Activated naive CD4-positive, alpha-beta T cell treated with anti-CD3 and anti-CD28 coated beads, Interleukin-2, amount 50 U/mL, for 72 hours (primary cell): ENCODE measurements at regions not wholly inside any gene's neighbourhood (a gene's known extent, or its start where the extent isn't known, plus 50 kb on each side); places are given as distances from the start of the nearest gene placed in this dataset.

Experiments used
- ATAC-seq, 2 donors: fragments of 150-1000 bp; cut with Tn5 transposase; 2 replicates each; pipeline ENCODE4 v1.10.0; 2021; ENCODE audit warnings: mild to moderate bottlenecking in 2 of 2, moderate library complexity in 2 of 2
- DNase-seq, 2 donors: peaks; one replicate each; pipeline ENCODE4 v3.0.0; 2021 to 2022; ENCODE audit warnings: low spot score in 2 of 2
- H3K27ac Mint-ChIP-seq, 2 donors: one replicate each; pipeline ENCODE4 v1.8.0; 2022; ENCODE audit warnings: mild to moderate bottlenecking in 2 of 2, mixed read lengths in 2 of 2
- H3K36me3 Mint-ChIP-seq, 2 donors: one replicate each; pipeline ENCODE4 v1.8.0; 2022; ENCODE audit warnings: mixed read lengths in 2 of 2
- H3K9me3 Mint-ChIP-seq, 2 donors: one replicate each; pipeline ENCODE4 v1.8.0; 2022; ENCODE audit warnings: mixed read lengths in 2 of 2

DNA sequence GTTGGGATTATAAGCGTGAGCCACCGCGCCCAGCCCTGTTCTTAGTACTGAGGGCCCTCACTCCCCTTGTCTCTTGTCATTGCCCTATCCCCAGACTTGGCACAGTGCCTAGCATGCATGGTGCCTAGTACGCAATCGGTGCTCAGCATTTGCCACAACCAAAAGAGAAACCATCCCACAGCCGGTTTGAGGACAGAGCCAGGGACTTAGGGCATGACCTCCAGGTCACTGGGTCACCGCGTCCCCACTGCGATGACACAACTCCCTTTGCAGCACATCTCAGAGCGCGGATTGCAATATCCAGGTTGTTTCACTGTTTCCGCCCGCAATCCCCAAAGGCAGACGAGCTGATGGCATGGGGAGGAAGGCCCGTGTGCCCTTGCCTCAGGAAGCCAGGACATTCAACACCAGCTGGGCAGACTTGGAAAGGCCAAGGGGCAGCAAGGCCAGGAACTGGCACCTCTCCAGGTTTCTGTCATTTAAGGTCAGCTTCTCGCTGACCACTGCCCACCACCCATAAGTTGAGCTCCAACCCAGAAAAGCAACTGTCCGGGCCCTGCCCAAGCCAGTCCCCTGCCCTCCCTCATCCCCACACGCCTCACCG lies 274.5 kb downstream of the MRTFB start:
- ATAC-seq (no peak), DNase-seq (no peak)
- Mint-ChIP-seq H3K27ac (no peak overlapping the region), H3K36me3 (peaks cover 12 to 15% of the 10 kb centered on the region in 2 donors), H3K9me3 (peaks cover 15 to 19% of the 10 kb centered on the region in 2 donors)

DNA sequence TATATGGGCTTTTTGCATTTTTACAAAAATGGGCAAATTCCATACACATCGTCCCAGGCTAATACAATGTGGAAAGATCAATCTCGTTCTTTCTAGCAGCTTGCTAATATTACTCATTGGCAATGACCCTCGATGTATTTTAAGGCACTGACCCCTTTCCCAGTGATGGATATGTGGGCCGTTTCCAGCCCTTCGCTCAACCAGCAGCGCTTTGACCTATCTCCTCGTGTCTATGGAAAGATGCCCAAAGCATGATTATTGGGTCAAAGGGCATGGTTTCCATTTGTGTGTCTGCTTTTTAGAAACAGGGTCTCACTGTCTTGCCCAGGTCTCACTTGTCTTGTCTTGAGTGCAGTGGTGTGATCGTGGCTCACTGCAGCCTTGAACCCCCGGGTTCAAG lies 273.8 kb downstream of the MRTFB start:
- Mint-ChIP-seq H3K9me3 (peaks cover 15 to 23% of the 10 kb centered on the region in 2 donors), H3K36me3 (peaks cover 13 to 16% of the 10 kb centered on the region in 2 donors), H3K27ac (no peak overlapping the region)
- no peak for DNase-seq
- no peak for ATAC-seq

DNA sequence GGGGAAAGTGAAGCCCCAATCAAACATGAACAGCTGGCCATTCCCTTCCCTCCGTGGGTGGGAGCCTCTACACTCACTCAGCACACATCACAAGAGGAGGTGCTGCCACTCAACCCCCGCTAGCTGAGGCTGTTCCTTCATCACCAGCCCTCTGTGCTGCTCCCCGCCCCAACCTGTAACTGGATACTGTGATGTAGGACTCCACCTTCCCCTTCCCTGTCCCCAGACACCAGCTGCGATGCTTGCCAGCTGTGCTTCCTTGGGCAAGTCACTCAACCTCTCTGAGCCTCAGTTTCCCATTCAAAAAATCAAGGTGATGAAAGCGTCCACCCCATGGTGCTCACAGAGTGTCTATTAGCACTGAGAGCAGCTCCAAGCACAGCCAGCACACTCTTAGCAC lies 273.2 kb downstream of the MRTFB start:
- H3K9me3 Mint-ChIP-seq: peaks cover 15 to 27% of the 10 kb centered on the region in 2 donors
- H3K36me3 Mint-ChIP-seq: peaks cover 13 to 19% of the 10 kb centered on the region in 2 donors
- DNase-seq (no peak), ATAC-seq (no peak)
- H3K27ac Mint-ChIP-seq: no peak overlapping the region

DNA sequence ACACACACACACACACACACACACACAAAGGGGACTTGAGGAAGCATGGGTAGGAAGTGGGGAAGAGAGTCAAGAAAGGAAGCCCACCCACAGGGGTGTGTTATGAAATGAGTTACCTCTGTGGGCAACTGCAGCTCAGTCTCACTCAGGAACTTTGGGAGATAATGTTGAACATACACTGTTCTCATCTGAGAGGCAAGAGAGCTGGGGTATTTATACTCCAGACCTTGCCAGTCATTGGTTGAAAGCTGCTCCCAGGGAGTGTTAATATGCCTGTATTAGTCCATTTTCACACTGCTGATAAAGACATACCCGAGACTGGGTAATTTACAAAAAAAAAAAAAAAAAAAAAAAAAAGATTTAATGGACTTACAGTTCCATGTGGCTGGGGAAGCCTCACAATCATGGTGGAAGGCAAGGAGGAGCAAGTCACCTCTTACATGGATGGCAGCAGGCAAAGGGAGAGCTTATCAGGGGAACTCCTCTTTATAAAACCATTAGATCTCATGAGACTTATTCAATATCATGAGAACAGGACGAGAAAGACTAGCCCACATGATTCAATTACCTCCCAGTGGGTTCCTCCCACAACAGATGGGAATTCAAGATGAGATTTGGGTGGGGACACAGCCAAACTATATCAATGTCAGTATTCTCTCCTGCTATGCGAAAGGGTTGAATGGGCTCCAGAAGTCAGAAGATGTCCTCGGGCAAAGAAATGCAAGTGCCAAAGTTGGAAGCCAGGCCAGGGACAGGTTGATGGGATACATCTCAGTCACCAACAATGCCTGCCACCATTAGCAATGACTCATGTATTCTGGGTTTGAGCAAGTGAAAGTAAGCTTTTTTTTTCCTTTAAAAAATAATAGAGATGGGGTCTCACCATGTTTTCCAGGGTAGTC lies 270.5 kb downstream of the MRTFB start:
- no peak for ATAC-seq
- H3K36me3 Mint-ChIP-seq: peaks cover 13 to 17% of the 10 kb centered on the region in 2 donors
- H3K9me3 Mint-ChIP-seq: peaks cover 15 to 27% of the 10 kb centered on the region in 2 donors
- no peak for DNase-seq
- H3K27ac Mint-ChIP-seq: no peak overlapping the region

DNA sequence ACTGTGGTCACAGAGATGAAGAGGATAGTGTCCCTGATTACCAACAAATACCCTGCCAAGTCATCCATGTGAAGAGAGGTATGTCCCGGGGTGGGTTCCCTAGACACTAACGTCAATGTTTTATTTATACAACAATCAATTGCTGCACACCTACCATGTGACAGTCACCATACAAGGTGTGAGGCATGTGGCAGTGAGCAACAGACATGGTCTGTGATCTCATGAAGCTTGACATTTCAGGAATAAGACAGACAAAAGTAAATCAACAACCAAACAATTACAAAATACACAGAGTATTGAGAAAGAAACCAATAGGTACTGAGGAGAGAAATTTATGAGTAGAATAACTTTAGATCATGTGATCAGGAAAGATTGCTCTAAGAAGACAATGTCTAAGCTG lies 268.6 kb downstream of the MRTFB start:
- Mint-ChIP-seq H3K36me3 (peaks cover 11 to 13% of the 10 kb centered on the region in 2 donors), H3K27ac (no peak overlapping the region), H3K9me3 (peaks cover 17 to 22% of the 10 kb centered on the region in 2 donors)
- no peak for ATAC-seq
- no peak for DNase-seq

DNA sequence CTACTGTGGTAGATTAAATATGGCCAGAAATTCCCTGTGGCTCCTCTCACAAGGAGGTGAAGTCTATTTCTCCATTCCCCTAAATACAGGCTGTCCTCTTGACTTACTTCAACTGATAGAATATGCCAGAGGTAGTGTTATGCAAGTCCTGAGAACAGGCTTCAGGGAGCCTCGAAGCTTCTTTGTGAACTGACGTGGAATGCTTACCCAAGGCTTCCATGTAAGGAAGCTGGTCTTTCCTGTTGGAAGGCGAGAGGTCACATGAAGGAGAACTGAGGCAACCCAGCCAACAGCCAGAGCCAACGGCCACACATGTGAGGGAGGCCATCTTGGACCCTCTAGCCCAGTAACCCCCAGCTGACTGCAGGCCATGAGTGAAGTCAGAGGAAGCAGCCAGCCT lies 267.9 kb downstream of the MRTFB start:
- ATAC-seq (no peak), DNase-seq (no peak)
- H3K27ac Mint-ChIP-seq: no peak overlapping the region
- peaks cover 19 to 22% of the 10 kb centered on the region in 2 donors for H3K9me3 Mint-ChIP-seq
- H3K36me3 Mint-ChIP-seq: peaks cover 11 to 13% of the 10 kb centered on the region in 2 donors

DNA sequence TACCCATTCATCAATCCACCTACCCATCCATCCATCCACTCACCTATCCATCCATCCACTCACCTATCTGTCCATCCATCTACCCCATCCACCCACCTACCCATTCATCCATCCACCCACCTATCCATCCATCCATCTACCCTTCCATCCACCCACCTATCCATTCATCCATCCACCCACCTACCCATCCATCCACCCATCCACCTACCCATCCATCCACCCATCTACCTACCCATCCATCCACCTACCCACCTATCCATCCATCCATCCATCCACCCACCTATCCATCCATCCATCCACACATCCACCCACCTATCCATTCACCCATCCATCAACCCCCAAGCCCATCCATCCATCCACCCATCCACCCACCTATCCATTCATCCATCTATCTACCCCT lies 267.1 kb downstream of the MRTFB start:
- H3K36me3 Mint-ChIP-seq: peaks cover 11 to 13% of the 10 kb centered on the region in 2 donors
- H3K9me3 Mint-ChIP-seq: peaks cover 18% of the 10 kb centered on the region in 2 donors
- ATAC-seq (no peak), DNase-seq (no peak)
- H3K27ac Mint-ChIP-seq: no peak overlapping the region

DNA sequence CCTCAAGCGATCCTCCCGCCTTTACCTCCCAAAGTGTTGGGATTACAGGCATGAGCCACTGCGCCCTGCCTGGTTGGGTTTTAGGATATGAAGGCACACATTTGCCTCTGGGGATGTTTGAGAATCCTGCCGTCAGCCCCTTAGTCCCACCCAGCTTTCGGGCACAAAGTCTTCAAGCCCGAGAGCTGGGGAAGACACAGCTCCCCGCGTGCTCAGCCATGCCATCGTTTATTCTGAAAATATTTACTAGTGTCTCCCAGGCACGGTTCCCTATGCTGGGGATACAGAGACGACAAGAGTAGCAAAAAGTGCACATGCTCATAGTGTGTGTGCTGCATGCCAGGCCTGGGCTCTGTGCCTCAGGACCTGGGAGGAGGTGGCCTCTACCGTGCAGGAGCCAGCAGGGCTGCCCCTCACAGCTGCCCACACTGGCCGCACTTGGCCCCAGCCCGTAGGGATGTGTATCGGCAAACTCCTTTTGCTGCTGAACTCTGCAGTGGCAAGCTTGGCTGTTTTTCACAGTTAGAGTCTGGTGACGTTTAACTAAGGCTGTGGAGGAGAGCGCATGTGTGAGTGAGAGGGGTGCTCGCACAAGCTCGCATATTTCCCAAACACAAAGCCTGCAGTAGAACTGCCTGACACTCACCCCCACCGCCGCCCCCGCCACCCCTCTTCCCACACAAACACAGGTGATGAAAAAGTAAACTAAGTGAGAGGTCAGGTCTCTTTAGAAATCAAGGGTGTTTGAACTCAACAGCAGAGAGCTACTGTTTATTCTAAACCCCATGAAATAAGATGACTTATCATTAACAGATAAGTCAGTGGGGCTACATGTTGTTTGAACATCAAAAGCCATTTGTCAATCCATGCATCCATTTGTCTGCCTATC lies 266.4 kb downstream of the MRTFB start:
- no peak for ATAC-seq
- DNase-seq: no peak
- Mint-ChIP-seq H3K9me3 (peaks cover 11 to 12% of the 10 kb centered on the region in 2 donors), H3K27ac (no peak overlapping the region), H3K36me3 (peaks cover 4 to 6% of the 10 kb centered on the region in 2 donors)

DNA sequence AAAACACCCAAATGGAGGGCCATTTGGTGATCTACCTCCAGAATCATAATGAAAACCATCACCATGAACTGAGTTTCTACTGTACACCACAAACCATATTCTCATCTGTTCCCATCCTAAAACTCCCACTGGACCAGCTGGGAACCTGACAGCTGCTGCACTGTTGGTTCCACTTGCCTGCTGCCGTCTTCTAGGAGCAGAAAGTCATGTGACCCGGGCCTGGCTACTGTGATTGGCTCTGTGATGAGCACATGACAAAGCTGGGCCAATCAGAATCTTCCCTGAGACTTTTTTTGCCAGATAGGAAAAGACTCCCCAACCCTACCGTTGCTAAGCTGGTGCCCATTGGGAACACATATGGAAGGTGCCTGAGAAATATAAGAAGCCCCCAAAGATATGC lies 264.2 kb downstream of the MRTFB start:
- DNase-seq: no peak
- no peak for ATAC-seq

DNA sequence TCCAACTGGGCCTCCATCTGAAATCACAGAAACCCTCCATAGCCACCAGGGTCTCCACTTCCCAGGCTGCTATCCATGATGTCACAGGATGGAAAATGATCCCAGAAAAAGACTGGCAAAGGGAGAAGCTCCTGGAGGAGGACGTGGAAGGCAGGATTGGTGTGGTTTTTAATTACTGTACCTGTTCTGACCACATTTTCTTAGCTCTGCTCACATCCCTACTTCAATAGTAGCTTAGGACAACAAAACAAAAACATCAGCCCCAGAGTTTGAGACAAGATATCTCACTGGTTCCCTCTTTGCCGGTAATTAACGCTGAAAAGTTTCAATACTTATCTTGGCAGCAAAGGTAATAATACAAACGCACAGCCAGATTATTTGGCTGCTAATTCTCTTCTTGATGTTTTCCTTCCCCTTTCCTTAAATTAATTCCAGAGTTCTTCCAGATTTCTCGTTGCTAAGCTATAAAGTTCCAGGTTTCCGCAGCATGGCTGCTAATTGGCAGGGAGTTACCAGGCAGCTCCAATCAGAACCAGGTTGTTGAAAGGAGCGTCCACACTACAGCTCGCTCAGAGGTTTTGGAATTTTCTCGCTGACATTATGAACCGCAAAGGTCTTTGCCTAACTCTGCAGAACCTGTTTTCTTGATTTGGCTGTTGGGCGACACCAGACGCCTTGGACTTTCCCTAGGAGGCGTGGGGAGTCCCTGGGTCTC lies 263.4 kb downstream of the MRTFB start:
- DNase-seq: no peak
- Mint-ChIP-seq H3K36me3 (no peaks in the 10 kb centered on the region), H3K27ac (no peak overlapping the region), H3K9me3 (peaks cover 0 to 9% of the 10 kb centered on the region in 2 donors)
- no peak for ATAC-seq

More for the DNA sequence above, 264.2 kb downstream of the MRTFB start:
- Mint-ChIP-seq H3K9me3 (peaks cover 6 to 9% of the 10 kb centered on the region in 2 donors), H3K27ac (no peak overlapping the region), H3K36me3 (peaks cover 0 to 4% of the 10 kb centered on the region in 2 donors)

DNA sequence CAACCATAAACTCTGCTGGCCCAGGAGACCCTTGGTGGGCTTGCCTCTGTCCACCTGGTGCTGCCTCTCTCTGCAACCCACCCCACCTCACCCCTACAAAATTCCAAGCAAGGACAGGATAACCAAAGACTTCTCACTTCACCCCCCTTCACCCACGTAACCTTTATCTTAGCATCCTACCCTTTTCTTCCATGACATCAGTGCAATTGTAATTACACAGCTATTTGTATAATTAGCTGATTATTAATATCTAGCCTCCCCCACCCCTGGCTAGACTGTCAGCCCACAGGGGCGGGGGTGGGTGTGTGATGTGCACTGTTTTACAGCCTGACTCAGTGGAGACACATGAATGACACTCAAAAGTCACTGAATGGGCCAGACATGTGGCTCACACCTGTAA lies 262.2 kb downstream of the MRTFB start:
- no peak for DNase-seq
- Mint-ChIP-seq H3K36me3 (no peaks in the 10 kb centered on the region), H3K9me3 (peaks cover 0 to 9% of the 10 kb centered on the region in 2 donors), H3K27ac (no peak overlapping the region)
- ATAC-seq: no peak

DNA sequence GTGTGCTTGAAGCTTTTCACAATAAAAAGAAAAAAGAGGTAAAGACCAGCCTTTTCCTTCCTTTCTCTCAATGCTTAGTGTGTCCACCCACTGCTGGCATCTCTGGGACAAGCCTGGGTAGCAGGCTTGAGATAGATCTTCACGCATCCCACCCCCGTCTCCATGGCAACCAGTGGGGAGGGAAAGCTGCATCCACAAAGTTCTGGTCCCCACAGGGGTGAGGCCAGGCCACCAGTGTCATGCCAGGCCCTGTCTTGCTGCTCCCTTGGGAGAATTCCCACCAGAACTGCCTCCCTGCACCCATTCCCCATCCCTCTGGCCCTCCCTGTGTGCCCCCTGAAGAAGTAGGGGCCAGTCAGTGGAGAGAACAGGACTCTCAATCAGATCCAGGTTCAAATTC lies 259.9 kb downstream of the MRTFB start:
- DNase-seq (no peak), ATAC-seq (no peak)
- H3K36me3 Mint-ChIP-seq: no peaks in the 10 kb centered on the region
- H3K27ac Mint-ChIP-seq: no peak overlapping the region
- peaks cover 0 to 9% of the 10 kb centered on the region in 2 donors for H3K9me3 Mint-ChIP-seq

DNA sequence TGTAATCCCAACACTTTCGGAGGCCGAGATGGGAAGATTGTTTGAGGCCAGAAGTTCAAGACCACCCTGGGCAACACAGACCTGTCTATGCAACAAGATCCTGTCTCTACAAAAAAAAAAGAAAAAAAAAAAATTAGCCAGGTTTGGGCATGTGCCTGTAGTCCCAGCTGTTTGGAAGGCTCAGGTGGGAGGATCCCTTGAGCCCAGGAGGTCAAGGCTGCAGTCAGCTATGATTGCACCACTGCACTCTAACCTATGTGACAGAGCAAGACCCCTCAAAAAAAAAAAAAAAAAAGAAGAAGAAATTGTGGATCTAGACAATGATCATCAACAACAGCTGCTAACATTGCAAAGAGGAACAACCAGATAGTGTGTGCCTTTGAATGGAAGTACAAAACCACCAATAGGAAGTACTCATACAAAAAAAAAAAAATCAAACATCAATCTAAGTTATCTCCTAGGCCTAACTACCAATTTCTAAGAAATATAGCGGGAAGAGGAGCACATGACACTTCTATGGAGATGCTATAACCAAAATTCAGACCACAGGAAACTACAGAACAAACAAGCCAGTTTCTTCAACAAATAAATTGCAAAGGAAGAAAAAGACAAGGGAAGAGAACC lies 258.7 kb downstream of the MRTFB start:
- Mint-ChIP-seq H3K9me3 (peaks cover 0 to 3% of the 10 kb centered on the region in 2 donors), H3K27ac (peak overlapping the region in 1 of 2 donors; percentile 5), H3K36me3 (no peaks in the 10 kb centered on the region)
- no peak for DNase-seq
- ATAC-seq: no peak

DNA sequence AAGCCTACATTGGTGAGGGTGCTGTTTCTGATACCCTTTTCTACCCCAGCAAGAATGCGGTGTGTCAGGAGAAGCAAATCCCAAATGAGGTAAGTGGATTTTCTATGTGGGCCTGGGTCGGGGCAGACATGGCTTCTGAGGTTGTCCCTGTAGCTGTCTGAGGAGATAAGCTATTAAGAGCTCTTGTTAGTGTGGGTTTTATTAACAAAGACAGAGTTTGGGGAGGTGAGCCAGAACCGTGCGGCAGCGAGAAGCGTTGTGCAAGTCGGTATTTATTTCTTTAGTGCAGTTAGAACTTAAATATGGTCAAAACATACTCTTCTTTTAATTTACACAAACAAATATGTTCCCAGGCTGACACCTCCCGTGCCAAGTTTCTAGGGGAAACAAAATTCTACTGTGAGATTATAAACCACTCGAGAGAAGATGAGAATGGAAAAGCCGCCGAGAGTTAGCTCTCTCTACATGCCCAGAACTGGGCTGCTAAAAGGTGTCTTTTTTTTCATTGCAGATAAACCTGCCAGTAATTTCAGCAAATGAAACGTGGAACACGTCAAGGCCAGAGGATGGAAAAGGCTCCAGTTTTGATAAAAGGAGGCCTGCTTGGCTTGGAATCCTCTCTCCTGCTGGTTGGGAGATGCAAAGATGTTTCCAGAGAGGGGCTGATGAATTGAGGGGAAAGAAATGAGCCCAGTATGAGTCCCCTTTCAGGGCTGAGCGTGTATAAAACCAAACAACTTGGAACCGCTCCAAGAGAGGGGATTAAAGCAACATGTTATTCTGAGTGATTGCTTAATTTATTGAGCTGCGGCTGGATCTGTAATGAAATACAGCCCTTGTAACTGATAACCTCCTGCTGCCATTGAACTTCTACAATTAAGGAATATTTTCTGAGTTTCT lies 254.6 kb downstream of the MRTFB start:
- H3K27ac Mint-ChIP-seq: no peak overlapping the region
- ATAC-seq: no peak
- H3K9me3 Mint-ChIP-seq: no peaks in the 10 kb centered on the region
- DNase-seq: no peak
- no peaks in the 10 kb centered on the region for H3K36me3 Mint-ChIP-seq

DNA sequence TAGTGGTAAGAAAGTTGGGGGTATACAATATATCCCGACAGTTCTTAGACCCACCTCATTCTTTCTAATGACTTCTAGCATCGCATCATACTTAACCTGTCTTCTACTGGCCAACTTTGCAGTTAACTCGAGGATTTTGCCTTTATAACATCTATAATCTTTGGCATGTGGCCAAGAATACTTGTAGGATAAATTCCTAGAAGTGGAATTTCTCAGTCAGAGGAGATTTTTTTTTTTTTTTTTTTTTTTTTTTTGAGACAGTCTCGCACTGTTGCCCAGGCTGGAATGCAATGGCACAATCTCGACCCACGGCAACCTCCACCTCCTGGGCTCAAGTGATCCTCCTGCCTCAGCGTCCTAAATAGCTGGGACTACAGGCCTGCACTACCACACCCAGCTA lies 253.5 kb downstream of the MRTFB start:
- no peak for ATAC-seq

More for the DNA sequence above, 253.5 kb downstream of the MRTFB start:
- DNase-seq: no peak
- Mint-ChIP-seq H3K27ac (no peak overlapping the region), H3K9me3 (no peaks in the 10 kb centered on the region), H3K36me3 (no peaks in the 10 kb centered on the region)
